MCF 10A (cell line): ENCODE measurements at regions not wholly inside any gene's neighbourhood (a gene's known extent, or its start where the extent isn't known, plus 50 kb on each side); places are given as distances from the start of the nearest gene placed in this dataset.
"Not testable (repeated sequence)": the region's sequence is repeated elsewhere in the genome, so short reads cannot be mapped to it uniquely, and the experiment has no call there.

ENCODE experiments used
- BruUV-seq: library from RNA; stranded (reverse); fragments of 400-500 nt; replicated peaks from 2 replicates; lab custom pipeline; 2021; lab: Mats Ljungman, UMichigan
- CTCF ChIA-PET: fragments of 300-600 bp; sonication (Branson Sonifier 250); formaldehyde crosslinking; extraction: SDS; loops from one replicate; lab custom pipeline; 2021; ENCODE audit warnings: antibody characterized with exemption, inconsistent platforms; lab: Yijun Ruan, JAX
- POLR2A ChIA-PET: fragments of 300-600, 350-650 bp; sonication (Branson Sonifier 250); formaldehyde crosslinking; extraction: SDS; loops from one replicate; lab custom pipeline; 2020; ENCODE audit warnings: antibody characterized with exemption, inconsistent platforms; lab: Yijun Ruan, JAX
- DNase-seq: peaks from one replicate; pipeline ENCODE4 v3.0.0-alpha.2; 2018; ENCODE audit not compliant: unreplicated experiment
- H3K27ac Mint-ChIP-seq: one replicate; pipeline ENCODE4 v1.8.0; 2022; ENCODE audit warnings: mild to moderate bottlenecking, low read depth, mixed read lengths; ENCODE audit not compliant: unreplicated experiment
- H3K27me3 Mint-ChIP-seq: one replicate; pipeline ENCODE4 v1.8.0; 2022; ENCODE audit warnings: mixed read lengths; ENCODE audit not compliant: insufficient read depth, unreplicated experiment
- H3K36me3 Mint-ChIP-seq: one replicate; pipeline ENCODE4 v1.8.0; 2022; ENCODE audit warnings: mild to moderate bottlenecking, moderate library complexity, mixed read lengths; ENCODE audit not compliant: insufficient read depth, unreplicated experiment
- H3K4me1 Mint-ChIP-seq: one replicate; pipeline ENCODE4 v1.8.0; 2022; ENCODE audit warnings: mixed read lengths; ENCODE audit not compliant: insufficient read depth, unreplicated experiment
- H3K4me3 Mint-ChIP-seq: one replicate; pipeline ENCODE4 v1.8.0; 2022; ENCODE audit warnings: mild to moderate bottlenecking, moderate library complexity, mixed read lengths; ENCODE audit not compliant: unreplicated experiment
- H3K9me3 Mint-ChIP-seq: one replicate; pipeline ENCODE4 v1.8.0; 2022; ENCODE audit warnings: mixed read lengths; ENCODE audit not compliant: unreplicated experiment
- CTCF ChIP-seq: fragments of 200-600 bp; IDR thresholded peaks from one replicate; pipeline ENCODE4 v1.8.0; 2022; ENCODE audit warnings: antibody characterized with exemption, mild to moderate bottlenecking; ENCODE audit not compliant: unreplicated experiment
- intact Hi-C: fragments of 100-400 bp; cut with micrococcal nuclease; formaldehyde crosslinking; loops from 2 replicates; pipeline ENCODE4 v1.14.1; 2022

DNA sequence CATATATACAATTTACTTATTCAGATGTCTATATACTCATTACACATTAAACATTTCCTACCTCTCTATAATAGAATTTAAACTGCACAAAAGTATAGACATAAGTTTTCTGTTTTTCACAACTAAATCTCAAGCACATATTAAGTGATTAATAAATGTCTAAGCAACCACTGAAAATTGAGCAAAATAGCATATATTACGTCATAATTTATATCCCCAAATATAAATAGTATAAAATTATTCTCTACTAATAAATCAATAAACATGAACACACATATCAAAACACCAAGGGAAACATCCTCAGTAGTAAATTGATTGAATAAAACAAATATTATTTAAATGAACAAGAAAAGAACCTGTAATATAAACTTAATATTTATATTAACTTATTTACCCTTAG lies 865.1 kb downstream of the CDH18 start:
- H3K4me1 Mint-ChIP-seq = peaks cover 12% of the 10 kb centered on the region
- no peak overlapping the region for H3K27ac Mint-ChIP-seq
- no TSS peak for BruUV-seq
- no peaks in the 10 kb centered on the region for H3K27me3 Mint-ChIP-seq
- POLR2A ChIA-PET = no interaction called here
- peaks cover 15% of the 10 kb centered on the region for H3K9me3 Mint-ChIP-seq
- CTCF ChIA-PET = interaction anchor here (0.7 kb wide), 1 partner anchor 87 kb away, joined by 3 read pairs; no protein-coding TSS in a partner anchor
- no peaks in the 10 kb centered on the region for H3K36me3 Mint-ChIP-seq
- intact Hi-C loops = no loop called here
- H3K4me3 Mint-ChIP-seq = no peak overlapping the region
- no peak for DNase-seq
- TF ChIP-seq CTCF = no peak

DNA sequence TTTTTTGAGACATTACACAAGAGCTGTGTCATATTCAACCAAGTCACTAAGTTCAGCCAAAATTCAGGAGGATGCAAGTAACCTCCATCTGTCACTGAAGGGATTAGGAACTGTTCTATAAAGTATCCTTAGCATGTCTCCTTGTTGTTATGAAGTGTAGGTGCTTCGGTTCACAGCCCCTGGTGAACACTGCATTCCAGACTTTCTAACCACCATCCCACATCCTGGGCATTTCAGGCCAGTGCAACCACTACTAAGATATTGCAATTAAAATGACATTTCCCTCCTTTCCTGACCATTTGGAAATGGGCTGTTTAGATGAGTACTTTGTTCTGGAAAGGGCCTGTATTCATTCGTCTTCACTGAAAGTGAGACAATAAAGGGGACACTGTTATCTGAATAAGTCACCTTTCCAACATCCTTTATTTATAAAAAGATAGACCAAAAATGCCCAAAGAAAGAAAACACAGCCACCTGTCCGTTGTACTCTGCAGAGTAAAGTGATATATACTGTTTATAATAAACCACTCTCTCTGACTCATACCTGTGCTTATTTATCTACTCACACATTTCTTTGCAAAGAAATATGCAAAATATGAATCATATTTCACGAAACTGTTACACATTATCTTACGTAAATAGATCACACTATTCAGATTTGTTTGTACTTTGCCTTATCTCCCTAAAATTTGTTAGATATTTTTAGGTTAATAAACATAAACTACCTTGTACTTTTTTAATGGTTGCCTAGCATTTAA lies 861.9 kb downstream of the CDH18 start:
- no peaks in the 10 kb centered on the region for H3K9me3 Mint-ChIP-seq
- ChIA-PET CTCF (interaction anchor here (0.6 kb wide), 1 partner anchor 1913 kb away, joined by 4 read pairs; no protein-coding TSS in a partner anchor), POLR2A (no interaction called here)
- no peaks in the 10 kb centered on the region for H3K36me3 Mint-ChIP-seq
- TF ChIP-seq CTCF = no peak
- no peak overlapping the region for H3K4me3 Mint-ChIP-seq
- H3K4me1 Mint-ChIP-seq = peaks cover 12% of the 10 kb centered on the region
- H3K27ac Mint-ChIP-seq = no peak overlapping the region
- peak; percentile 30 for DNase-seq
- no TSS peak for BruUV-seq
- intact Hi-C loops = no loop called here
- no peaks in the 10 kb centered on the region for H3K27me3 Mint-ChIP-seq

- no peak for DNase-seq
- ChIA-PET CTCF (no interaction called here), POLR2A (no interaction called here)
- no TSS peak for BruUV-seq
- no peaks in the 10 kb centered on the region for H3K36me3 Mint-ChIP-seq
- H3K9me3 Mint-ChIP-seq = no peaks in the 10 kb centered on the region
- H3K27ac Mint-ChIP-seq = no peak overlapping the region
- H3K4me1 Mint-ChIP-seq = no peaks in the 10 kb centered on the region
- H3K27me3 Mint-ChIP-seq = no peaks in the 10 kb centered on the region
- intact Hi-C loops = no loop called here
- no peak overlapping the region for H3K4me3 Mint-ChIP-seq
- no peak for TF ChIP-seq CTCF
Observed at GRCh38 chr5:19140276-19140675, 847.7 kb downstream of the CDH18 start.

- CTCF ChIA-PET, BruUV-seq, H3K36me3 Mint-ChIP-seq, H3K9me3 Mint-ChIP-seq, POLR2A ChIA-PET, H3K27me3 Mint-ChIP-seq, H3K27ac Mint-ChIP-seq, intact Hi-C loops, DNase-seq, H3K4me3 Mint-ChIP-seq, H3K4me1 Mint-ChIP-seq: not testable (repeated sequence)
Observed at GRCh38 chr5:19141937-19142524, 846.0 kb downstream of the CDH18 start.

GRCh38 chr5:19142713-19143414 lies 845.1 kb downstream of the CDH18 start:
- DNase-seq, intact Hi-C loops, H3K27ac Mint-ChIP-seq, H3K27me3 Mint-ChIP-seq, CTCF ChIA-PET, H3K9me3 Mint-ChIP-seq, BruUV-seq, H3K4me1 Mint-ChIP-seq, H3K4me3 Mint-ChIP-seq, H3K36me3 Mint-ChIP-seq: not testable (repeated sequence)
- POLR2A ChIA-PET = interaction anchor here (0.7 kb wide), 1 partner anchor 31 kb away, joined by 3 read pairs; no protein-coding TSS in a partner anchor
